Femur (tissue), 1 donor: ENCODE measurements at regions not wholly inside any gene's neighbourhood (a gene's known extent, or its start where the extent isn't known, plus 50 kb on each side); places are given as distances from the start of the nearest gene placed in this dataset.

Experiments used
- DNase-seq: peaks from one replicate; pipeline ENCODE4 v3.0.0-alpha.2; 2017

GRCh38 chr5:8050616-8051175 is 181.7 kb downstream of the MTRR start:
- DNase-seq: peak; percentile 36

GRCh38 chr5:8053270-8053669 is 184.3 kb downstream of the MTRR start:
- no peak for DNase-seq

DNA sequence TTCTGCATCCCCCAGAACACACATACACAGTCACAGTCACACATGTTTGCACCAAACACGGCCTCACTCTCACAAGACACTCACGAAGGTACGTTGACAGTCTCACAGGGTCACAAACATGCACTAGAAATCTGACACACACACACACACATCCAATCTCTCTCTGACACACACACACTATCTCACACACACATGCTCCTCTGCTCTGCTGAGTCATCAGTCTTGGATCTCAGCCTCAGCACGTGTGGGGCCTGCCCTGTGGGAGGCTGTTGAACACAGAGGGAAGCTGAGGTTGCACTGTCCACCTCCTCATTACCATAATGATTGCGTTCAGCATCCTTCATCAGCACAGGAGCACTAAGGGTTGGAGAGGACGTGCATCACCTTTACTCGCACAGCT is 188.8 kb downstream of the MTRR start:
- DNase-seq: peak; percentile 50

- DNase-seq: no peak
Measured at GRCh38 chr5:8058616-8059190, 189.8 kb downstream of the MTRR start.

DNA sequence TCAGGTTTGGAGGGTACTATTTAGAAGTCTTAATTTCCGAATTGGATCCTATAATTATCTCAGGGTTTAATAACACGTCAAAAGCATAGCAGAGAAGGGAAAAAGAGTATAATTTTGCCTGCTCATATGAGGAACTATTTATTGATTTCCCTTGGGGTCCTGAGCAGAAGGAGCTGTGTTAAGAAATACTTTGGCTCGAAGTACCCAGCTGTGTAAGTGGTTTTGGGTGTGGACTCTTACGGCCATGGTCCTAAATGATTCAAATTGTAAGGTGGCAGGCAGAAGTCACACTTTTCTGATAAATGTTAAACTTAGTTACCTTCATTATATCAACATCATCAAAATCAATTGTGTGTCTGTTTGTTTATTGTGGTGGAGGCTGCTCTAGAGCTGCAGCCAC is 190.4 kb downstream of the MTRR start:
- no peak for DNase-seq

- DNase-seq: no peak
Measured at GRCh38 chr5:8060235-8060952, 191.4 kb downstream of the MTRR start.

GRCh38 chr5:8060953-8061429 is 192.0 kb downstream of the MTRR start:
- peak; percentile 31 for DNase-seq

GRCh38 chr5:8062521-8062920 is 193.6 kb downstream of the MTRR start:
- DNase-seq: no peak

DNA sequence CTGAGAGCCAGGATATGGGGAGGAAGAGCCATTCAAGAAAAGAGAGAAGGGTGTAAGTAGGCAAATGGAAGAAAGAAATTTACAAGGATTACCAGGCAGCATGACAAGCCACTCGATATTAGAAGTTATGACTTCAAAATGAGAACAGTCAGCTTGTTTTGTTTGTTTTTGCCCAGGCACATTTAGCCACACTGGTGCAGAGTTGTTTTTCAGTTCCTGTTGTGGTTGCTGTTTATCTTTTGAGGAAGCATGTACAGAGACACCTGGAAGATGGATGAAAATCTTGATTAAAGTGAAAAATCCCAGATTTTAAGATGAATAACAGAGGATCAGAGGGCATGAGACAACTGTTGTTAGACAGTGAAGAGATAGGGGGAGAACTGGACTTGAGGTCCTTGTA is 199.1 kb downstream of the MTRR start:
- DNase-seq: no peak

DNA sequence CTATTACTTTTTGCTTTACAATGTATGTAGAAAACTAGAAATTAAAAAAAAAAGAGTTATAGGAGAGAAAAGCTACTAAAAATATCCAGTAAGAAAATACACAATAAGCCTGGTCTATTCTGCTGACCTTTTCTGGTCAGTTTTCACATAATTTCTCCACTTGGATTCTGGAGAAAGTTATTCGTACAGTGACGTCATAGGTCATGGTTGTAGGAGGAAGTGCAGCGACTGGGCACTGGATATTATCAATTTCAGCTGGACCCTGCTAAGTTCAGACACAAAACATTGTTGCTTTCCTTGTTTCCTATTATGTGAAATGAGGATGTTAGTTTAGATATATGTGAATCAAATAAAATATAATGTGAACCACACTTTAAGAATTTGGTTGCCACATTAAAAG is 201.2 kb downstream of the MTRR start:
- DNase-seq: no peak

DNA sequence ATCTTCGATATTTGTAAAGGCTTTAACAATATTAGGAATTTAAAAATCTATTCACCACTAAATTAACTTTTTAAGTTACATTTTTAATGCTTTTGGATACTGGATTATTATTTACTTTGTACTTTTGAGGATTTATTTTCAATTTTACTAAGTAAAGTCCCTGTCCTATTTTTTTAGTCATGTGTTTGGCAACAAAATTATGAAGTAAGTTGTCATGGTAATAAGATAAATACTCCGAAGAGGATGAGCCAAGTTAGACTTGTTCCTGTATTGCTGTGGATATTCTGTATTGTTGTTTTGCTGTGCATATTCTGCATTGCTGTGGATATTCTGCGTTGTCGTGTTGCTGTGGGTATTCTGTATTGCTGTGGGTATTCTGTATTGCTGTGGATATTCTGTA is 210.1 kb downstream of the MTRR start:
- no peak for DNase-seq

- DNase-seq: no peak
Measured at GRCh38 chr5:8081179-8081578, 212.2 kb downstream of the MTRR start.

DNA sequence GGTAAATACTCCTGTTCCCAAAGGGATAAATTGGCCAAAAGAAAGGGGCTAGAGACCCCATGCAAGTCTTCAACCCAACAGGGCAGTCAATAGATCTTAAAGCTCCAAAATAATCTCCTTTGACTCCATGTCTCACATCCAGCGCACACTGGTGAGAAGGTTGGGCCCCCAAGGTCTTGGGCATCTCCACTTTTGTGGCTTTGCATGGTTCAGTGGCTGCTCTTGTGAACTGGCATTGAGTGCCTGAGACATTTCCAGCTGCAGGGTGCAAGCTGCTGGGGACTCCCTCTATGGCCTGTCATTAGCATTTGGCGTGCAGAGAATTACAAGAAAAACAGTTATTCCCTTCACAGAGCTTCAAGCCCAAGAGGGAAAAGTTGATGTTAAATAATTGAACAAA is 224.7 kb downstream of the MTRR start:
- no peak for DNase-seq

- no peak for DNase-seq
Measured at GRCh38 chr5:8094304-8094703, 225.4 kb downstream of the MTRR start.

DNA sequence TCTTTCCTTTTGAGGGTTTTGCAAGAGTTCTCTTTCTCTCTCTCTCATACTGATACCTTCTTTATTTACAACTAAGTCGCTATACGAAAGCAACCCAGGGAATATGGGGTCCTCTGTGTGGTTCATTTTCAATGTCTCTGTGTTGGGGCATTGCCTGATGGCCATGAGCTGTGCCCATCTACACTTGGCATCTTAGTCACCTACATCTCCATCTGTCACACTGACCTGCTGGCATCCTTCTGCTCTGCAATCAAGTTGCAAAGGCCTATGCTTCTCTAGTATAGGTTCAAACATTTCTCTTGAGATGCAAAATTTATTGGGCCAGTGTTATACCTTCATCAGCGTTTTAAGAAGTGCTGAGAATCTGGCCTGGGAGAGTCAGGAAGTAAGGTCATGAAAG is 228.2 kb downstream of the MTRR start:
- no peak for DNase-seq

DNA sequence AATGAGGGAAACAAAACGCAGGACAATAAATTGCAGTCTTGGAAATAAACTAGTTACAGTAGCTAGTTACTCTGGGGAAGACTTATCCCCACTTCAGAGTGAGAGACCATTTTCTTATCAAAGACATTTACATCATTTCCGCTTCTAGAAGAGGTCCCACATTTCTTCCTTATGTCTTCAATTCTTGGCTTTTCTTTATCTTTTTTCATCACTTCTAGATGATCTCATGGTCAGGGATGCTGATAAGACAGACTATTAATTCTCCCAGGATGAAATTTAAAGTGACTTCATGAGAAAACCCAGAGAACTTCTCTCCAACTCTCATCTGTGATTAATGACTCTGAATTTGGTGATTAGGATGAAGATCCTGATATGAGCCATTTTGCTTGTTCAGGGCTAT is 229.1 kb downstream of the MTRR start:
- DNase-seq: no peak

GRCh38 chr5:8102714-8103113 is 233.8 kb downstream of the MTRR start:
- DNase-seq: no peak

GRCh38 chr5:8114597-8115266 is 245.8 kb downstream of the MTRR start:
- DNase-seq: no peak

GRCh38 chr5:8123559-8123958 is 254.6 kb downstream of the MTRR start:
- no peak for DNase-seq

- no peak for DNase-seq
Measured at GRCh38 chr5:8134609-8135008, 265.7 kb downstream of the MTRR start.

DNA sequence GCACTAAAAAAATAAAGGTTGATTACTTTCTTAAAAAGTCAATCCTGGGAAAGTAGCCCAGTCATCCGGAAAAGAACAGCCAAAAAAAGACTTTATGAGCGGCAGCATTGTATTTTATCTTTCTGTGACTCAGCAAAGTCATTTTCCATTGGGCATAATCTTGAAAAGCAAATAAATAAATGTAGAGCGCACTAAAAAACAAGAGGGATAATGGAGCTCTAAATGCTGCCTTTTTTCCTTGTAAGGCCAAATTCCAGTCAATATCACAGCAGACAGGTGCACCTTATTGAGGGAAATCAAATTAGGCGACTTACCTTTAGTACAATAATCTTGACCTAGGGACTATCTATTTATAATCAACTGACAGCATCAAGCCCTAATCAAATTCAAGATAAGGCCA is 266.8 kb downstream of the MTRR start:
- no peak for DNase-seq

DNA sequence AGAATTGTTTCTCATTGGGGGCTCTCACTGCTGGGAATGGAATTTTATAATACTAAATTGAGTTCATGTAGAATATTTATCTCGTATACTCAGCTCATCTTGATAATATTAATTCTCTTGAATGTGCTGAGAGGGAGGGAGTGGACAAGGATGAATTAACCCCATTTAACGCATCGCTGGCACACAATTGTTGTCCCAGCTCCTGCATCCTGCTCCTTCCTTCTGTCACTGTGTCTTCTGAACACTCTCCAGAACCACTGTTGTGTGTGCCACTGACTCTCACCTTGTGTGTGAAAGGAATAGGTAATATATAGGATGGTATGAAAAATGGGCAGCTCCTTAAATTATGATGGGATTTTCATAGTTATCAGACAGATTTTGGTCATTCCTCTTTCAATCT is 267.3 kb downstream of the MTRR start:
- no peak for DNase-seq

- DNase-seq: no peak
Measured at GRCh38 chr5:8137941-8138550, 269.1 kb downstream of the MTRR start.

DNA sequence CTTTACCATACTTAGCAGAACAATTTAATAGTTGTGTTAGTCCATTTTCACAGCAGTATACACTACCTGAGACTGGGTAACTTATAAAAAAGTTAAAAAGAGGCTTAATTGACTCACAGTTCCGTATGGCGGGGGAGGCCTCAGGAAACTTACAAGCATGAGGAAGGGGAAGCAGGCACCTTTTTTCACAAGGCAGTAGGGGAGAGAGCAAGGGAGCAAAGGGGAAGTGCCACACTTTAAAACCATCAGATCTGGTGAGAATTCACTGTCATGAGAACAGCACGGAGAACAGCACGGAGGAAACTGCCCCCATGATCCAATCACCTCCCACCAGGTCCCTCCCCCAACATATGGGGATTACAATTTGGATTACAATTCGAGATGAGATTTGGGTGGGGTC is 269.9 kb downstream of the MTRR start:
- no peak for DNase-seq
